ENCODE measurements at regions not wholly inside any gene's neighbourhood (a gene's known extent, or its start where the extent isn't known, plus 50 kb on each side); places are given as distances from the start of the nearest gene placed in this dataset.

DNA sequence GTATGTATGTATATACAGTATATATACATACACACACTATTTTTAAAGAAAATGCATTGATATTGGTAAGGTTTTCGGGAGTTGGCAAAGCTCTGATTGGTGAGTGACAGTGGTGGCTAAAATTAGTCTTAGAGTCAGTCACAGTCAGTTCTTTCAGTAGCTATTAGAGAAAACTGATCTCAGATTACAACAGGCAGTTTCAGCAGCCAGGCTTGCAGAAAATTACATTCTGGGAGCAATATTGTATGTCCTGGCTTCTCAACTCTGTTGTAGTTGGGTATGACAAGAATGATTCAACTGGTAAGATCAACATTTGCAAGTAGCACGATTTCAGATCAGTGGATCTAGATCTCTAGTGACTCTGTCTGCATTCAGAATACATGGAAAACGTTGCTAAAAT, 897.9 kb upstream of the AUTS2 start:
- Histone ChIP-seq H3K4me1 (ENCODE audit: insufficient read depth, low read length) (no peaks in the 10 kb centered on the region), H3K4me3 (ENCODE audit: low read length) (no peak overlapping the region), H3K9me3 (ENCODE audit: low read length) (no peaks in the 10 kb centered on the region), H3K9ac (ENCODE audit: low read length) (no peak overlapping the region), H3K36me3 (ENCODE audit: low read depth, low read length) (no peaks in the 10 kb centered on the region), H3K27me3 (ENCODE audit: low read length) (no peaks in the 10 kb centered on the region), H3K79me2 (ENCODE audit: low read length) (no peaks in the 10 kb centered on the region), H4K20me1 (ENCODE audit: low read length) (no peaks in the 10 kb centered on the region), H3K9me2 (replicated peaks; ENCODE audit: low read length) (no peaks in the 10 kb centered on the region), H3F3A (ENCODE audit: low read length, unreplicated experiment) (no peaks in the 10 kb centered on the region), H3K27ac (ENCODE audit: low read length) (no peak overlapping the region), H3K4me2 (ENCODE audit: low read length) (no peak overlapping the region), H2AFZ (ENCODE audit: low read length) (no peak overlapping the region)
- ChIA-PET CTCF (no interaction called here), POLR2A (ENCODE audit: unreplicated experiment) (no interaction called here)
- BruUV-seq (replicated peaks) = no TSS peak
- DNase-seq = no peak
- ATAC-seq = no peak
- intact Hi-C loops (cut with micrococcal nuclease) = no loop called here
- TF ChIP-seq, protein P1, sequence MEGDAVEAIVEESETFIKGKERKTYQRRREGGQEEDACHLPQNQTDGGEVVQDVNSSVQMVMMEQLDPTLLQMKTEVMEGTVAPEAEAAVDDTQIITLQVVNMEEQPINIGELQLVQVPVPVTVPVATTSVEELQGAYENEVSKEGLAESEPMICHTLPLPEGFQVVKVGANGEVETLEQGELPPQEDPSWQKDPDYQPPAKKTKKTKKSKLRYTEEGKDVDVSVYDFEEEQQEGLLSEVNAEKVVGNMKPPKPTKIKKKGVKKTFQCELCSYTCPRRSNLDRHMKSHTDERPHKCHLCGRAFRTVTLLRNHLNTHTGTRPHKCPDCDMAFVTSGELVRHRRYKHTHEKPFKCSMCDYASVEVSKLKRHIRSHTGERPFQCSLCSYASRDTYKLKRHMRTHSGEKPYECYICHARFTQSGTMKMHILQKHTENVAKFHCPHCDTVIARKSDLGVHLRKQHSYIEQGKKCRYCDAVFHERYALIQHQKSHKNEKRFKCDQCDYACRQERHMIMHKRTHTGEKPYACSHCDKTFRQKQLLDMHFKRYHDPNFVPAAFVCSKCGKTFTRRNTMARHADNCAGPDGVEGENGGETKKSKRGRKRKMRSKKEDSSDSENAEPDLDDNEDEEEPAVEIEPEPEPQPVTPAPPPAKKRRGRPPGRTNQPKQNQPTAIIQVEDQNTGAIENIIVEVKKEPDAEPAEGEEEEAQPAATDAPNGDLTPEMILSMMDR (conservative IDR thresholded peaks at IDR 0.05; ENCODE audit: low read depth, low read length) = no peak
- TF ChIP-seq EZH2 (IDR thresholded peaks at IDR 0.05; ENCODE audit: low read length, unreplicated experiment) = no peak
- TF ChIP-seq EZH2phosphoT487 (IDR thresholded peaks at IDR 0.05; ENCODE audit: borderline replicate concordance, low read length) = no peak

DNA sequence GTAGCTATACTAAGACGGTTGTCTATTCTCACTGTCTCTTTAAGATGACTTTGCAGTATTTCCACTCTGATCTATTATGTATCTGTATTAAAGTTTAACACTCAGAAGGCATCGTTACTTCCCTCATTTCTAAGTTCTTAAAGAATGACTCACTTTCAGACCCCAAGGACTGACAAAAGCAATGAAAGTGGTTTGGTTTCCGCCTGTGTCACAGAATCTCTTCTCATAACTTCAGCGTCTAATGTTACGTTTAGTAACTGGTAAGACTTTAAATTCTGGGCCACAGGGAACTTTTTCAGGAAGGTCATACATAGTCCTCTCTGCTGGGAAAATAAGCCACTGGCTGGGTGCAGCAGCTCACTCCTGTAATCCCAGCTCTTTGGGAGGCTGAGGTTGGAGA, 892.0 kb upstream of the AUTS2 start:
- no peaks in the 10 kb centered on the region for H3K4me1 ChIP-seq (ENCODE audit: insufficient read depth, low read length)
- no peak overlapping the region for H3K4me2 ChIP-seq (ENCODE audit: low read length)
- TF ChIP-seq EZH2 (IDR thresholded peaks at IDR 0.05; ENCODE audit: low read length, unreplicated experiment) (no peak), EZH2phosphoT487 (IDR thresholded peaks at IDR 0.05; ENCODE audit: borderline replicate concordance, low read length) (no peak)
- TF ChIP-seq, protein P1 (conservative IDR thresholded peaks at IDR 0.05; ENCODE audit: low read depth, low read length) = no peak
- BruUV-seq (replicated peaks) = no TSS peak
- no peak overlapping the region for H3K9ac ChIP-seq (ENCODE audit: low read length)
- CTCF ChIA-PET = no interaction called here
- no peak for ATAC-seq
- no peaks in the 10 kb centered on the region for H4K20me1 ChIP-seq (ENCODE audit: low read length)
- H3F3A ChIP-seq (ENCODE audit: low read length, unreplicated experiment) = no peaks in the 10 kb centered on the region
- H3K9me2 ChIP-seq (replicated peaks; ENCODE audit: low read length) = no peaks in the 10 kb centered on the region
- H3K4me3 ChIP-seq (ENCODE audit: low read length) = no peak overlapping the region
- no peak overlapping the region for H3K27ac ChIP-seq (ENCODE audit: low read length)
- intact Hi-C loops (cut with micrococcal nuclease) = no loop called here
- DNase-seq = no peak
- no peaks in the 10 kb centered on the region for H3K27me3 ChIP-seq (ENCODE audit: low read length)
- no peaks in the 10 kb centered on the region for H3K9me3 ChIP-seq (ENCODE audit: low read length)
- H3K36me3 ChIP-seq (ENCODE audit: low read depth, low read length) = no peaks in the 10 kb centered on the region
- POLR2A ChIA-PET (ENCODE audit: unreplicated experiment) = no interaction called here
- H3K79me2 ChIP-seq (ENCODE audit: low read length) = no peaks in the 10 kb centered on the region
- no peak overlapping the region for H2AFZ ChIP-seq (ENCODE audit: low read length)

GRCh38 chr7:68707159-68707558, 891.1 kb upstream of the AUTS2 start:
- H3F3A ChIP-seq (ENCODE audit: low read length, unreplicated experiment) = no peaks in the 10 kb centered on the region
- no peak overlapping the region for H3K9ac ChIP-seq (ENCODE audit: low read length)
- no peaks in the 10 kb centered on the region for H3K36me3 ChIP-seq (ENCODE audit: low read depth, low read length)
- no peaks in the 10 kb centered on the region for H3K79me2 ChIP-seq (ENCODE audit: low read length)
- no peak for DNase-seq
- H3K9me2 ChIP-seq (replicated peaks; ENCODE audit: low read length) = no peaks in the 10 kb centered on the region
- no peak overlapping the region for H2AFZ ChIP-seq (ENCODE audit: low read length)
- H4K20me1 ChIP-seq (ENCODE audit: low read length) = no peaks in the 10 kb centered on the region
- TF ChIP-seq EZH2phosphoT487 (IDR thresholded peaks at IDR 0.05; ENCODE audit: borderline replicate concordance, low read length) = no peak
- TF ChIP-seq, protein P1 (conservative IDR thresholded peaks at IDR 0.05; ENCODE audit: low read depth, low read length) = no peak
- TF ChIP-seq EZH2 (IDR thresholded peaks at IDR 0.05; ENCODE audit: low read length, unreplicated experiment) = no peak
- no peak for ATAC-seq
- CTCF ChIA-PET = no interaction called here
- no peak overlapping the region for H3K4me3 ChIP-seq (ENCODE audit: low read length)
- no peaks in the 10 kb centered on the region for H3K27me3 ChIP-seq (ENCODE audit: low read length)
- intact Hi-C loops (cut with micrococcal nuclease) = no loop called here
- H3K27ac ChIP-seq (ENCODE audit: low read length) = no peak overlapping the region
- H3K4me2 ChIP-seq (ENCODE audit: low read length) = no peak overlapping the region
- no peaks in the 10 kb centered on the region for H3K4me1 ChIP-seq (ENCODE audit: insufficient read depth, low read length)
- POLR2A ChIA-PET (ENCODE audit: unreplicated experiment) = no interaction called here
- H3K9me3 ChIP-seq (ENCODE audit: low read length) = no peaks in the 10 kb centered on the region
- BruUV-seq (replicated peaks) = no TSS peak
